ENCODE measurements at regions not wholly inside any gene's neighbourhood (a gene's known extent, or its start where the extent isn't known, plus 50 kb on each side); places are given as distances from the start of the nearest gene placed in this dataset.
"Not testable (repeated sequence)": the region's sequence is repeated elsewhere in the genome, so short reads cannot be mapped to it uniquely, and the experiment has no call there.

- TF ChIP-seq ELF4 (IDR thresholded peaks at IDR 0.05); BHLHE40 (IDR thresholded peaks at IDR 0.05; ENCODE audit: borderline replicate concordance); NFRKB (IDR thresholded peaks at IDR 0.05); FOXM1 (IDR thresholded peaks at IDR 0.05; ENCODE audit: borderline replicate concordance): not testable (repeated sequence)
- peak; percentile 57 for TF ChIP-seq L3MBTL2 (conservative IDR thresholded peaks at IDR 0.05)
Measured at GRCh38 chr2:97405172-97405737, 184.4 kb downstream of the ANKRD36B start.
